ENCODE measurements at regions not wholly inside any gene's neighbourhood (a gene's known extent, or its start where the extent isn't known, plus 50 kb on each side); places are given as distances from the start of the nearest gene placed in this dataset.

DNA sequence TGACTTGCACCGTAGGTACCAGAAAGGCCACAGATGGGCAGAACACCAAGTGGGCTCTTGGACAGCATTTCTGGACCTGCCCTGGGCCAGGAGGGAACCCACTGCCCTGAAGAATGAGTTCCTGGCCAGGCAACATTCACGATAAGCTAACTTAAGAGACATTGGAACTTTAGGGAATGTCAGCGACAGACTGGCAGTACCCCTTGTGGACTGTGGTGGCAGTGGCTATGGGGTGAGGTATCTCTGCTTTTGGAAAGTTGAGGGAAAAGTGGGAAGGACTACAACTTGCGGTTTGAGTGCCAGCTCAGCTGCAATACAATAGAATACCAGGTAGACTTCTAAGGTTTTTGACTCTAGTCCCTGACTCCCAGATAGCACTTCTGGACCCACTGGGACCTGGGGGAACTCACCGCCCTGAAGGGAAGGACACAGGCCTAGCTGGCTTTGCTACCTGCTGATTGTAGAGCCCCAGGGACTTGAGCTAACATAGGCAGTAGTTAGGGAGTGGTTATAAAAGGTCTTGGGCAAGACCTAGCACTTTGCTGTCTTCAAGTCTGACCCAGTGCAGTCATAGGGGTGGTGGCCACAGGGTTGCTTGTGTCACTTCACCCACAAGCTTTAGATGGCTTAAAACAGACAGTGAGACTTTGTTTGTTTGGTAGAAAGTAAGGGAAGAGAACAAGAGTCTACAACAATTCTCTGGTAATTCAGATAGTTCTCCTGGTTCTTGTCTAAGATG is 617.6 kb downstream of the COL12A1 start:
- TF ChIP-seq TSC22D4 (tag; IDR thresholded peaks at IDR 0.05) (no peak), PPARD (CRISPR knock-in tag; IDR thresholded peaks at IDR 0.05) (no peak), ERF (CRISPR knock-in tag; IDR thresholded peaks at IDR 0.05) (no peak)

All from K562 (cell line).